HepG2 (cell line): ENCODE measurements at regions not wholly inside any gene's neighbourhood (a gene's known extent, or its start where the extent isn't known, plus 50 kb on each side); places are given as distances from the start of the nearest gene placed in this dataset.

Experiments
- ATAC-seq: fragments of 200-7000 bp; cut with Tn5 transposase; 3 replicates; pipeline ENCODE4 v1.9.1; 2020; ENCODE audit warnings: mild to moderate bottlenecking, moderate library complexity
- BruUV-seq: library from RNA; stranded (reverse); fragments of 400-500 nt; replicated peaks from 2 replicates; lab custom pipeline; 2021; lab: Mats Ljungman, UMichigan
- CTCF ChIA-PET: fragments of 300-600 bp; formaldehyde crosslinking; extraction: SDS; loops from one replicate; lab custom pipeline; 2021; ENCODE audit warnings: low total read pairs, inconsistent platforms, low intra/inter-chr PET ratio; lab: Yijun Ruan, JAX
- POLR2A ChIA-PET: fragments of 350-600 bp; sonication (Branson Sonifier 250); formaldehyde crosslinking; loops from one replicate; lab custom pipeline; 2020; ENCODE audit warnings: antibody characterized with exemption, inconsistent platforms; lab: Yijun Ruan, JAX
- DNase-seq: peaks from one replicate; pipeline ENCODE4 v3.0.0-alpha.2; 2015; ENCODE audit warnings: low spot score
- FAIRE-seq: peaks from 3 replicates; lab custom pipeline; 2011; peaks lifted over from hg19 to GRCh38; lab: Jason Lieb, UNC
- H2AFZ ChIP-seq: one replicate; pipeline ENCODE4 v1.6.1; 2011; ENCODE audit warnings: low read length, inconsistent platforms
- H3K27ac ChIP-seq: fragments of 300-600 bp; 3 replicates; pipeline ENCODE4 v1.8.0; 2011; ENCODE audit warnings: mixed run types, mild to moderate bottlenecking, mixed read lengths, low read length, inconsistent platforms; ENCODE audit not compliant: insufficient read depth; ENCODE audit errors: extremely low read length
- H3K27me3 ChIP-seq, 2 experiments: fragments of 200-600 bp in 1 of 2; 2 replicates in 1 of 2; 3 replicates in 1 of 2; pipeline versions ENCODE4 v1.6.0 to v1.8.0; 2011; ENCODE audit warnings: low read length in 2 of 2, mild to moderate bottlenecking in 2 of 2, moderate library complexity in 2 of 2, inconsistent platforms in 1 of 2; ENCODE audit not compliant: insufficient read depth in 2 of 2, control insufficient read depth in 1 of 2
- H3K36me3 ChIP-seq, 2 experiments: fragments of 200-600 bp in 1 of 2; replicated peaks in 1 of 2; 2 replicates in 1 of 2; 3 replicates in 1 of 2; pipeline versions ENCODE4 v1.5.1 to v1.8.0; 2011; ENCODE audit warnings: low read length in 2 of 2, inconsistent platforms in 1 of 2; ENCODE audit not compliant: insufficient read depth in 2 of 2, control insufficient read depth in 1 of 2
- H3K4me1 ChIP-seq: 2 replicates; pipeline ENCODE4 v1.5.1; 2012; ENCODE audit warnings: low read length, inconsistent platforms; ENCODE audit not compliant: insufficient read depth
- H3K4me2 ChIP-seq: 2 replicates; pipeline ENCODE4 v1.6.0; 2011; ENCODE audit warnings: low read depth, low read length, inconsistent platforms
- H3K4me3 ChIP-seq, 3 experiments: fragments of 200-600 bp in 1 of 3; sonication (generic), shearing (Covaris generic) in 1 of 3; replicated peaks in 1 of 3; 2 replicates each; pipeline ENCODE4 v1.5.1; 2011 to 2016; ENCODE audit warnings: low read length in 3 of 3, inconsistent platforms in 2 of 3, low read depth in 2 of 3, mild to moderate bottlenecking in 2 of 3, control low read depth in 1 of 3, mixed read lengths in 1 of 3; ENCODE audit not compliant: insufficient read depth in 1 of 3
- H3K79me2 ChIP-seq: one replicate; pipeline ENCODE4 v1.6.1; 2011; ENCODE audit warnings: low read length, inconsistent platforms; ENCODE audit not compliant: insufficient read depth
- H3K9ac ChIP-seq: 2 replicates; pipeline ENCODE4 v1.6.0; 2011; ENCODE audit warnings: mild to moderate bottlenecking, low read depth, low read length, inconsistent platforms; ENCODE audit not compliant: insufficient read depth
- H3K9me3 ChIP-seq: 2 replicates; pipeline ENCODE4 v1.5.1; 2012; ENCODE audit warnings: mild to moderate bottlenecking, low read length
- H4K20me1 ChIP-seq: 2 replicates; pipeline ENCODE4 v1.6.0; 2011; ENCODE audit warnings: inconsistent platforms, mild to moderate bottlenecking, low read length, moderate library complexity; ENCODE audit not compliant: insufficient read depth
- JDP2 ChIP-seq: sonication (generic); formaldehyde crosslinking; IDR thresholded peaks from 2 replicates; pipeline ENCODE4 v1.8.1; 2022; ENCODE audit warnings: missing genetic modification reagents, borderline replicate concordance
- RBM22 ChIP-seq: fragments of 200-400 bp; formaldehyde crosslinking; optimal IDR thresholded peaks from 2 replicates; pipeline ENCODE3; 2017; ENCODE audit warnings: mild to moderate bottlenecking, low read length, moderate library complexity
- RFXANK ChIP-seq: IDR thresholded peaks from 2 replicates; pipeline ENCODE4 v1.6.1; 2016
- RFXAP ChIP-seq: sonication (generic); formaldehyde crosslinking; IDR thresholded peaks from 2 replicates; pipeline ENCODE4 v1.4.0; 2020; ENCODE audit warnings: missing genetic modification reagents, borderline replicate concordance
- ZEB1 ChIP-seq: IDR thresholded peaks from 2 replicates; pipeline ENCODE4 v1.6.1; 2012; ENCODE audit warnings: mild to moderate bottlenecking, low read depth, inconsistent platforms; ENCODE audit not compliant: insufficient replicate concordance
- ZNF343 ChIP-seq: sonication (generic); formaldehyde crosslinking; IDR thresholded peaks from 2 replicates; pipeline ENCODE4 v1.4.0; 2020; ENCODE audit warnings: mild to moderate bottlenecking, missing genetic modification reagents
- ZNF451 ChIP-seq: sonication (generic); formaldehyde crosslinking; IDR thresholded peaks from 2 replicates; pipeline ENCODE4 v1.5.0; 2020; ENCODE audit warnings: mild to moderate bottlenecking, missing genetic modification reagents
- WGBS: methylation state at CpG from one replicate; pipeline ENCODE4 v1.1.6; 2017; ENCODE audit warnings: low lambda C conversion rate; 5-methylcytosine and 5-hydroxymethylcytosine counted together
- in situ Hi-C: cut with HindIII; loops from 2 replicates; pipeline ENCODE4 v1.10.0; 2017; ENCODE audit warnings: low pct_unique_long_range_greater_than_20kb; ENCODE audit not compliant: extremely low pct_ligation_motif_present
- intact Hi-C: fragments of 100-400 bp; cut with micrococcal nuclease; formaldehyde crosslinking; loops from one replicate; pipeline ENCODE4 v1.10.0; 2022; ENCODE audit not compliant: unreplicated experiment
- TF ChIP-seq, protein P1 (sequence below): sonication (generic); formaldehyde crosslinking; IDR thresholded peaks from 2 replicates; pipeline ENCODE4 v1.4.0; 2020; ENCODE audit warnings: missing genetic modification reagents, mild to moderate bottlenecking, borderline replicate concordance
- TF ChIP-seq, protein P2 (sequence below): sonication (generic); formaldehyde crosslinking; conservative IDR thresholded peaks from 2 replicates; pipeline ENCODE4 v1.8.0; 2022; ENCODE audit warnings: low read depth, missing genetic modification reagents

DNA sequence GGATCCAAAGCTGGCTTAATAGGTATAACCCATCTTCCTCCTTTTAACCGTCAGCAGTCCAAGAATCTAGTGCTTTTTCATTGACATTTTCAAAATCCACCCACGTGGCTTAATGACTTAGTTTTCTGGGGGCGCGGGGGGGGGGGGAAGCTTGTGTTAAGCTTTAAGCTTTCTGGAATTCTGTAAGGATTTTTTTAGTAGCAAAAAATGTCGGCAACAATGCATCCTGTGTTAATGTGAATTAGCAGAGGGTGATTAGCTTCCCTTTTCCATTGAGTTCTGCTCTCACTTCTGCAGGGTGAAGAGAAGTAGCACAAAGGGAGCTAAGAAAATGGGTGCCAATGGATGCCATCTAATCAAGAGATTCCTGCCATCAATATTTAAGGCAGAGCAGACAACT is 348.2 kb downstream of the SAMD5 start:
- no TSS peak for BruUV-seq
- TF ChIP-seq, protein P1, sequence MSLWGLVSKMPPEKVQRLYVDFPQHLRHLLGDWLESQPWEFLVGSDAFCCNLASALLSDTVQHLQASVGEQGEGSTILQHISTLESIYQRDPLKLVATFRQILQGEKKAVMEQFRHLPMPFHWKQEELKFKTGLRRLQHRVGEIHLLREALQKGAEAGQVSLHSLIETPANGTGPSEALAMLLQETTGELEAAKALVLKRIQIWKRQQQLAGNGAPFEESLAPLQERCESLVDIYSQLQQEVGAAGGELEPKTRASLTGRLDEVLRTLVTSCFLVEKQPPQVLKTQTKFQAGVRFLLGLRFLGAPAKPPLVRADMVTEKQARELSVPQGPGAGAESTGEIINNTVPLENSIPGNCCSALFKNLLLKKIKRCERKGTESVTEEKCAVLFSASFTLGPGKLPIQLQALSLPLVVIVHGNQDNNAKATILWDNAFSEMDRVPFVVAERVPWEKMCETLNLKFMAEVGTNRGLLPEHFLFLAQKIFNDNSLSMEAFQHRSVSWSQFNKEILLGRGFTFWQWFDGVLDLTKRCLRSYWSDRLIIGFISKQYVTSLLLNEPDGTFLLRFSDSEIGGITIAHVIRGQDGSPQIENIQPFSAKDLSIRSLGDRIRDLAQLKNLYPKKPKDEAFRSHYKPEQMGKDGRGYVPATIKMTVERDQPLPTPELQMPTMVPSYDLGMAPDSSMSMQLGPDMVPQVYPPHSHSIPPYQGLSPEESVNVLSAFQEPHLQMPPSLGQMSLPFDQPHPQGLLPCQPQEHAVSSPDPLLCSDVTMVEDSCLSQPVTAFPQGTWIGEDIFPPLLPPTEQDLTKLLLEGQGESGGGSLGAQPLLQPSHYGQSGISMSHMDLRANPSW (CRISPR knock-in tag): no peak
- TF ChIP-seq ZEB1: no peak
- TF ChIP-seq RFXANK (CRISPR knock-in tag): no peak
- TF ChIP-seq JDP2 (CRISPR knock-in tag): no peak
- TF ChIP-seq, protein P2, sequence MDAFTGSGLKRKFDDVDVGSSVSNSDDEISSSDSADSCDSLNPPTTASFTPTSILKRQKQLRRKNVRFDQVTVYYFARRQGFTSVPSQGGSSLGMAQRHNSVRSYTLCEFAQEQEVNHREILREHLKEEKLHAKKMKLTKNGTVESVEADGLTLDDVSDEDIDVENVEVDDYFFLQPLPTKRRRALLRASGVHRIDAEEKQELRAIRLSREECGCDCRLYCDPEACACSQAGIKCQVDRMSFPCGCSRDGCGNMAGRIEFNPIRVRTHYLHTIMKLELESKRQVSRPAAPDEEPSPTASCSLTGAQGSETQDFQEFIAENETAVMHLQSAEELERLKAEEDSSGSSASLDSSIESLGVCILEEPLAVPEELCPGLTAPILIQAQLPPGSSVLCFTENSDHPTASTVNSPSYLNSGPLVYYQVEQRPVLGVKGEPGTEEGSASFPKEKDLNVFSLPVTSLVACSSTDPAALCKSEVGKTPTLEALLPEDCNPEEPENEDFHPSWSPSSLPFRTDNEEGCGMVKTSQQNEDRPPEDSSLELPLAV (CRISPR knock-in tag): no peak
- no peak for TF ChIP-seq ZNF451 (CRISPR knock-in tag)
- TF ChIP-seq RBM22: no peak
- TF ChIP-seq ZNF343 (CRISPR knock-in tag): no peak
- no peak for TF ChIP-seq RFXAP (CRISPR knock-in tag)
- ChIA-PET CTCF (no interaction called here), POLR2A (no interaction called here)
- intact Hi-C loops: no loop called here
- no peak for DNase-seq
- in situ Hi-C loops: no loop called here
- H3K4me3 ChIP-seq: no peak overlapping the region
- H3K9me3 ChIP-seq: no peaks in the 10 kb centered on the region
- H3K36me3 ChIP-seq: no peaks in the 10 kb centered on the region
- H3K79me2 ChIP-seq: no peaks in the 10 kb centered on the region
- FAIRE-seq: no peak
- 28% methylated on average over 5 of the region's 5 CpGs for WGBS
- no peaks in the 10 kb centered on the region for H3K27me3 ChIP-seq
- H3K4me1 ChIP-seq: no peaks in the 10 kb centered on the region
- H3K9ac ChIP-seq: no peak overlapping the region
- ATAC-seq: no peak
- no peaks in the 10 kb centered on the region for H4K20me1 ChIP-seq
- no peak overlapping the region for H2AFZ ChIP-seq
- H3K27ac ChIP-seq: no peak overlapping the region
- H3K4me2 ChIP-seq: no peak overlapping the region
